ENCODE measurements at regions not wholly inside any gene's neighbourhood (a gene's known extent, or its start where the extent isn't known, plus 50 kb on each side); places are given as distances from the start of the nearest gene placed in this dataset.

DNA sequence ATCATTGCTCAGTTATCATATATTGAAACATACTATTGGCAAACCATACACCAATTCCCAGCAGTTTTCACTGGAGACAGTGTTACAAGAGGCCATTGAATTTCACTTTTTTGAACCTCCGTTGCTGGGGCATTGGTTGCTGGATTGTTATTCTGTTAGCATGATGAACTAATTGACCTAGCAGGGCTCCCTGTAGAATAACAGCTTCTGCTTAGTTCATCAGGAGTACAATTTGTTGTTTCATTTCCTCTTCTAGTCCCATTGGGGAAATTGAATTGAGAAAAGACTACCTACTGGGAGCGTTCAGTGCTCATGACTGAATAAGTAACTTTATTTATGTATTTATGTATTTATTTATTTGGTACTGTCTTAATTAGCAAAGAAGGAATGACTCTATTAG is 151.6 kb downstream of the SLIT2 start:
- no peak for DNase-seq (ENCODE audit: low read depth)

DNA sequence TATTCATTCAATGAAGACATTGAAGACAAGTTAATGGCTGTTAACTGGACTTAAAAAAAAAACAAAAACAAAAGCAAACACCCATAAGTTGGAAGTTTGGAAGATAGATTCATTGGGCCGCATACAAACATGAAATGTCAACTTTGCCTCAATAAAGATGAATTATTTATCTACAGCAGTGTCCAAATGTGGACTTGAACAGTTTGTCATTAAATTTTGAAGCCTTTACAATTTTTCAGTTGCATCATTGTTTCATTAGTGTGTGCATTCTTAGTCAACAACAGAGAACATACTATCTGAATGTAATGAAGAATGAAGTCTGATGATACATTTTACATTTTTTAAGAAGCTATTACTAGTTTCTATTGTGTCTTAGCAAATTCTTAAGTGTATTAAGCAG is 152.1 kb downstream of the SLIT2 start:
- DNase-seq (ENCODE audit: low read depth): no peak

DNA sequence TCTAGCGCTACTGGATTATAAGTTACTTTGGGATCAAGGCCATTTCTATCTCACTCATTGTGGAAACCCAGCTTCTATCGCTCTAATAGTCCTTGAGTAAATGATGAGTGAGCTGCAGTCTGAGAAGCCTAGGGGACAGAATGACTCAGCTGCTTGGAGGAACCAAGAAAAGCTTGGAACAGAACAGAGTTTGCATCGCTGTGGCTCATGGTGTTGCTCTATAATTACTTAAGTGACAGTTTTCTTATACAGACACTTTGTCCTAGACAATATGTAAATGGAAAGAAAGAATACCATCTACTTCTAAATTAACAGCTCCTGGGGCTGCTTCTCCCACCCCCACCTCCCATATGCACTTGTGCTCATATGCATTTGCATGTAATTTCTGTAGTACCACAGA is 156.9 kb downstream of the SLIT2 start:
- DNase-seq (ENCODE audit: low read depth): peak; percentile 61

DNA sequence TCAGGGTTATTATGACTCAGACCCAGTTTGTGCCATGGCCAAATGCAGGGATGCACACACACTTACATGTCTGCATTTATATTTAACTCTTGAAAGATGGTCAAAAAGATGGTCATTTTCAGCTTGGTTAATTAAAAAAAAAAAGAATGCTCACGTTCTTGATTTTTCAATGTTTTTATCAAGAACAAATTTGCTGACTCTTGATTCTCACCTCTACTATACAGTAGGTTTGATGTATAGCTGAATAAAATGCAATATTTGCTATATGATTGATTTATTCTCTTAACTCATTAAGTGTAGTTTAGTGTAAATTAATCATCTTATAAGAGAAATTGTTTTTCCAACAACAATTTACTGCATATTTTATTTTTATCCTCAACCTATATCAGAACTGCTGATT is 160.4 kb downstream of the SLIT2 start:
- DNase-seq (ENCODE audit: low read depth): no peak

DNA sequence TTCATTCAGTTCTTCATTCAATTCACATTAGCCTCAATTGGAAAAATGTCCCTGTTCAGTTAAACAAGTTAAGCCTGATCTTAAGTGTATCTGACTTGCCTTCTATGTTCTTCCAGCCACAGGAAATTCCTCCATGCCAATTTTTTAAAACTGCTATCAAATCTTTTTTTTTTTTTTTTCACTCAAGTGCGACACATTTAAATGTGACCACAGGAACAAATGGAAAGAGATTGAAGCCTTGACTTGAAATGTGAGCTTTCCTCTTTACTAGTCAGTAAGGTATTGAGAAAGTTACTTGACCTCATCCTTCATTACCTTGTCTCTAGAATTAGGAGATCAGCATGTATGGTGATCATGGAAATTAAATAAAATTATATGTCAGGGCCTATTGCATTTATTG is 165.1 kb downstream of the SLIT2 start:
- DNase-seq (ENCODE audit: low read depth): no peak

DNA sequence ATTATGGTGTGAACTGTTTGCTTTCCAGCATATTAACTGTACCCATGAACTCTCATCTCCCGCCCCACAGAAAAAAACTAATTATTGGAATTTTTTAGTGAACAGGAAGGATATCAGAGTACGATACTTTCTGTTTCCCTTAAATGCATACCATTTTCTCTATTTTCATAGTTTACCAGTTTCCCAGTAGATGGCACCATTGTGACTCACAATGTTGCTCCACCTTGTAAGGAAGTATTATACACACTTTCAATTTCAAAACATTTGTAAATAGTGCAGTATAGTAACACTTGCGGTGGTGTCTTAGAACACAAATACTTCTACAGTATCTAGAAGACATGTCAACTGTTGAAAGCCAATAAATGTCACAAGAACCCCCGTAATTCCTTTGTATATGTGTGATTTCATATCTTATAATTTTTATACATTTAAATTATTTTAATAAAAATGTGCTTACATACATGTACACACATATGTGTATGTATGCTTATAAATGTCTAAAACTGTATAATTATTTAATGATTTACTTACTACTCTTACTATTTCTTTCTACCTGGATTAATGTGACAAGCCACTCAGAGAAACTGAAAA is 167.3 kb downstream of the SLIT2 start:
- DNase-seq (ENCODE audit: low read depth): peak; percentile 73

DNA sequence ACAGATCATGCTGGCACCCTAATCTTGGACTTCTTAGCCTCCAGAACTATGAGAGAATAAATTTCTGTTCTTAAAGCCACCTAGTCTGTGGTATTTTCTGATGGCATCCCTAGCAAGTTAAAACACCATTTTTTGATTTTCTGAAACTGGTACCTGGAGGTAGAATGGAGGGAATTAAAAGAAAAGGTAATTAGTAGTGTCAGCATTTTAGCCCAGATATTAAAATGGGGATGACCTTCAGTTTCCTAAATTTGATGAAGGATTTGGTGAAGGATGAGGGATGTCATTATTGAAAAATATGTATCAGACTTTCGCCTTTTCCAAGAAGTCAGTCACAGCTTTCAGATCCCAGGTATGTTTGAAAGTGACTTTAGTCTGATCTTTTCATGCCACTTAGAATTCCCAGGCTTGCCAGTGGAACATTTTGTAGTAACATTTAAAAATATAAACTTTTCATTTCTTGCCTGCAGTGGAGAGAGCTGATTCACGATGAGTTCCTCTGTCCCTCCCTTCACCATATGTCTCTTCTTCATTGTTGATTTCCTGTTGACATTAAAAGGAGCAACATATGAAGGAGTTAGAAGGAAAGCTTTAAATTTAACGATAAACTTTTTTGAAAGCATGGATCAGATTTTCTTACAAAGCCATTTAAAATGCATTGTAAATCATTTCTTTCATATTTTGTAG is 169.4 kb downstream of the SLIT2 start:
- no peak for DNase-seq (ENCODE audit: low read depth)

DNA sequence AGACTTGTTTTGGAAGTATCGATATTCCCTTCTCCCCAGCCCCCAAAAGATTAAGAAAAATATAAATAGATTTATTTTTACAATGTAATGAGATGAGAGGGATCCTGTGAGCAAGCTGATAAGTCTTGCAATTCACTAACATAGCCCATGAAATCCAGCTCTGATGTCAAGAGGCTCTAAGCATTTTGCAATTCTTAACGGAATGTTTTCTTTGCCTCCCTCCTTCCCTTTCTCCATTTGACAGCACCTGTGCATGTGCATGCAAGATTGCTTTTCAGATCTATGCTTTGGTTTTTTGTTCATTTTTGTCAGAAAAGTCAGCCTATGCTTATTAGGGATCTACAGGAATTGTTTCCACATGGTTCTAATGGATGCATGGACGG is 169.9 kb downstream of the SLIT2 start:
- no peak for DNase-seq (ENCODE audit: low read depth)

DNA sequence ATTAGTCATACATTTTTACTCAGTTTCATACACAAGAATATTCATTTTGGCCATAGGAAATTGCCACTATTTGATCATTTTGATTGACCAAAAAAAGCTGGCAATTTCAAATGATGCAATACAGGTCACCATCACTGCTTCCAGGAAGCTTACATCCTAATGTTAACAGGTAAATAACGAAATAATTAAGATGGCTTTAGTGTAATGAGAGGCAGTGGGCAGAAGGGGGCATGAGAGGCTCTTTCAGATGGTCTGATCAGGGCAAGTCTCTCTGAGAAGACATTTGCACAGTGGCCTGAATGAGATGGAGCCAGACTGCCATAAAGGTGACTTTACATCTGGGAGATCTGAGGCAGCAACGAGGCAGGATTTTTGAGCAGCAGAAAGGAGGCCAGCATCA is 170.7 kb downstream of the SLIT2 start:
- DNase-seq (ENCODE audit: low read depth): peak; percentile 41

DNA sequence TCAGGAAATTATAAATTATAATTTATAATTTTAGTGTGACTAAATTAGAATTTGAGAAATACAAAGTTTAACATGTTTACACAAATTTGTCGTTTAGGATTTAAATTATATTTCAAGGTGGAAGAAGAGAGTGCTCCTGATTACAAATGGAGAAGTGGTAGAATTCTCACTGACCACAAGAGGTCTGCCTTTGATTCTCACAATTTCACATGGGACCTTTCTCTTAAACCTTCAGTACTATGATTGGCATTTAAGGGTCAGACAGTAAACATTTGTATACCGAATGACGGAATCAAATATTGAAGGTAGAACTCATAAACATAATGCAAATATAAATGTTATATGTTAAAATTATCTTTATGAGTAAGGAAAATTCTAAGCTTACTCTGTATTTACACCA is 171.7 kb downstream of the SLIT2 start:
- DNase-seq (ENCODE audit: low read depth): no peak

DNA sequence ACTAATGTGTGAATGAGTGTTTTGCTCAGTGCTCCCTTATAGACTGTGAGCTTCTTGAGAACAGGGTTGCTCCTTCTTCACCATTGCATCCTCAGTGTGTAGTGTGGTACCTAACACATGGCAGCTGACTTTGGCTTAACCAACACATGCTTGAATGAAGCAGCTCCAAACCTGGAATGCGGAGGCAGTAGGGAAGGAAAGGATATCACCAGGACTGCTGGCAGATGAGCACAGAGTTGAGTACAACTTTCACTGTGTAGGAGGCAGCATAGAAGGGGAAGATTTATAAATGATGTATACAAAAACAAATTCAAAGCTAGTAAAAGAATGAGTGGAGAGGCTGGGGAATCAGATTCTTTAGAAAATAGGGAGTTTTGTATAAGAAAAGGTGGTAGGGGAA is 174.3 kb downstream of the SLIT2 start:
- no peak for DNase-seq (ENCODE audit: low read depth)

DNA sequence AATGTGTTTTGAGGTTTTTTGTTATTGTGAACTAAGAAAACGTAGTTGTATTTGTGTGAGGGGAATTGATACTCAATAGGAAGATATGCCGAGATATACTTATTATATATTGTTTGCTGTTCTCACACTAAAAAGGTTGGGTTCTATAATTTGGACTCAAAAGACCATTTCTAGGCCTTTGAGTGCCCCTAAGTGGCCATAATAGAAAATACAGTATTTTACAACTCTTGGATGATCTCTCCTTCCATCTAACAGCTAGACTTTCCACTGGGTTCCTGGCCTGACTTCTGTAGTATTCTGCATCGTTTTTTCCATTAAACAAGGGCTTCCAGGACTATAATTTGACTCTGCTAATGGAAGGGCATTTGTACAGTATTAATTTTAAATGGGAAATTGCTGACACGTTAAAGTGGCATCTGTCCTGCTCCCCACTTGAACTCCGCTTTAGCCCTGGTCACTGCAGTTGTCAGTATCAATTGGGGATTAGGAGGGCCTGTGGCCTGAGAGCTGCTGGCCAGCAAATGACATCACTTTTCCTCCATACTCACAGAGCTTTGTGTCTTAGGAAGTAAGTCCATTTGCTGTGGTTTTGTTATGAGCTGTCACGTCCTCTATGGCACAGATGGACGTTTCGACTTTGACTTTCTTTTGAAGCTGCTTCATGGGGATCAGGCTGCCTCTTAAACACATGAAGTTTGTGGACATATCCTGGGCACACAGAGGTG is 176.9 kb downstream of the SLIT2 start:
- DNase-seq (ENCODE audit: low read depth): no peak

DNA sequence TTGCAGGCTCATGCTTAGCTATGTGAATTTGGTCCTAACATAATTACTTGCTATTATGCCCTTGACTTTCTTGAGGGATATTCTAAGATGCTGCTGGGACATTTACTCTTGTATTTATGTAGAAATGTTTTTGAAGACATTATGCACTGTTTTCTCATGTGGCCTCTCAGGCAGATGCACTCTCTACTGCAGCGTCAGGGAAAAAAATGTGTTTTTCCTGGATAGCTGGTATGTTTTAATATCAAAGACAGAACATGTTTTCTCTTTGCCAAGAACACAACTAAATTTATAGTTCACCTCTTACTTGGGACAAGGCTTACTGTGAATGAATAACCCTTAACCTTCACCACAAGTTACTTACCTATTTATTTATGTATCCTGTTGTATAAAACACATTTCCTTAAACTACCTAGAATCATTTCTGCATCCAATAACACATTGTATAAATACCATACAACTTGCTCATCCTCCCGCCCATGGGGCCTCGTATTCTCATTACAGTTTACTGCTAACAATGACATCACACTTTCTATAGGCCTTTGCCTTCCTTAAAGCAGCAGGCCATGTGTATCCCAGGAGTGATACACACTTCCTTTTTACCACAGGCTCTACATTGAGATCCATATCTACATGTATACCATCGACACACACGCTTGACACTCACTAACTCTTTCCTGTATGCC is 178.7 kb downstream of the SLIT2 start:
- DNase-seq (ENCODE audit: low read depth): no peak

DNA sequence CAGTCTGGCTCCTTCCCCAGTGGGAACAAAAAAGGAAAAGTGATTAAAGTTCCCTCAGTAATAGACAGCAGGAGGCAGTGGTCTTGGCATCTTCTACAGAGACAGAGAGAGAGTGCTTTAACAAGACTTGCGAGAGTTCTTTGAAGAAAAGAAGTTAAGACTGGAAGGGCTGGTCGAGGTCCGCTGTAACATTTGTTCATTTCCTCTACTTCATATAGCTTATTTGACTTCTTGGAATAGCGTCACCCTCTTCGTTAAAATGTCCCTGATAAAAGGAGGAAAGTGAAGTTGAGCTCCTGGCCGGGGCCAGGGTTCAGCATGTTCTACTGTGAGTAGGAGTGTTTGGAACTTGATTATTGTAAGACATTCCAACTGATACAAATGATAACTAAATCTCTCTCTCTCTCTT is 179.8 kb downstream of the SLIT2 start:
- no peak for DNase-seq (ENCODE audit: low read depth)

DNA sequence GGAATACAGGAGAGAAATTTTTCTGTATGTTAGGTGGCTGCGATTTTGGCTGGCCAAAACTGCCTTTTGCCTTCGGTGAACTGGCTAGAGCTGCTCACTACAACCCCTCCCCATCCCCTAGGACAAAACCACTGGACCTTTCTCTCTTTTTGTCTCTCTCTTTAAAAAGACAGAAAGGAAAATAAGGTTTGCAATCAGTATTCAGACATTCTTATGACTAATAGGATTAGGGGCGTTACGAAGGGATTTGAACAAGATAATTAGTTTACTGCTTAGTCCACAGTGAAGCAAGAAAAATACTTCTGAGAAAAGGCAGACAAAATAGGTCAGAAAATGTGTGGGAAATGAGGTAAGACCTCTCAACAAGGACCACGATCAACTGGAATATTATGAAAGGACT is 180.4 kb downstream of the SLIT2 start:
- no peak for DNase-seq (ENCODE audit: low read depth)

DNA sequence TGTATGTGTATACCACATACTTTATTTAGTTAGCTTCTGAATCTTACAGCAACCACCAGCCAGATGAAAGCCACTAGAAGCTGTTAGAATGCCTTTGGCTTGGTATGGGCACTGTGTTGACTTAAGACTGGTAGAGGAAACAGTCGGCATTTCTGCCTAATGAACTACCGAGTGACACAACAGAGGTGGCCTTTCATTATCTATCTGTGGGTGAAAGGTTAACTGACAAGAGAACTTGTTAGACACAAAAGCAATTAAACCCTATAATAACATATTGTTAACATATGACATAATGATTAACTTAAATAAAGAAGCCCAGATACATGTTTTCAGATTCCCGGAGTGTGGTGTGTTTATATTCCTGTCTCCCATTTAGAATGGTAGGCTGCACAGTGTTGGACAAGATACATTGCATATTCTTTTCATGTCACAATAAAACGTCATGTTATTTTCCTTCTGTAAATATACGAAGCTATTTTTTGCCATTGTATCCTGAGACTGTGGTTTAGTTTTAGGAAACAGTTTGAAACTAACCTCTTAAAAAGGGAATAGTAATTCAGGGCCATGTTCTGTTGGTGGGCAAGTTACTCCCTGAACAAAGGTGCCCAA is 181.5 kb downstream of the SLIT2 start:
- no peak for DNase-seq (ENCODE audit: low read depth)

DNA sequence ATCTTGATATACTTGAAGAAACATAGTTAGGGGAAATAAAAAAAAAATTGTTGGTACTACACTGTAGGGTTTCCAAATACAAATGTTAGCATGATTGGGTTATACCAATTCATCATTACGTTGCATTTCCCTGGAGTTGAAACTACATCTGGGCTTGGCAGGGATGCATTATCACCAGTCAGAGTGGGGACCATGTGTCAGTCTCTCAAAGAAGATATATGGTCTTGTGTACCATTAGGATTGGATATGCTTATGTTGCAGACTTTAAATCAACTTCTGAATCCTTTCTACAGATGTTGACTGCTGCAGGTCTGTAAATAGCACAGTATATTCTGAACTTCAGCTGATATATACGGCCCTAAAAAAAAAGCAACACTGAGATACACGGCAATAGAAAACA is 188.5 kb downstream of the SLIT2 start:
- DNase-seq (ENCODE audit: low read depth): no peak

DNA sequence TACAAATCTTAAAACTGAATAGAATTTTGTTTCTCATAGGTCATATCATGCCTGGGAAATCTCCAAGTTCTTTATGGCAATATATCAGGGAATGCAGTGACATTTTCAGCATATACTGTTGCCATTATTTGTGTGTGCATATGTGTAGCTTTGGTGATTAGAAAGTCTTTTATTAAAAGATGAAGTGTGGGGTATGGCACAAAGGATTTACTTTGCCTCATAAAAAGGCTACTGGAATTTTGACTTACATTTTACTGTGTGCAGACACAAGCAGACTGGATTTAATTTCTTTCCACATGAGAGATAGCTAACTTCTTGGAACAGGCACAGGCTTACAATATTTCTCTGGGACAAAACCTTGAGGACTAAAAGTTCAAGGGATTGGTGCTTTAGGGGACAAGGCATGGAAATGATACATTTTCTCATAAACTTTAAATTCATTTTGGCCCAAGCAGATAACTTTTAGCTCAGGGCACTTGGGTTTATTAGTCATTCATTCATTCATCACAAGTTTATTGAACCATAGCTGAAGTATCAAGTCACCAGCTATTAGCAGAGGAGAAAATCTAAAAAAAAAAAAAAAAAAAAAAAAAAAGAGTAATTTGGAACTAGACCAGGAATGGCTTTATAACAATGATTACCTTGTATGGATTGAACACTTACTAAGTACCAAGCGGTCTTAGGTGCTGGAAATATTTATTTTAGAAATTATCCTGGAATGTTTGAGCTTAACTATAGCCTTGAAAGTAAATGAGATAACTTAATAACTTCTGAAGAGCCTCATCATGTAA is 191.5 kb downstream of the SLIT2 start:
- no peak for DNase-seq (ENCODE audit: low read depth)

DNA sequence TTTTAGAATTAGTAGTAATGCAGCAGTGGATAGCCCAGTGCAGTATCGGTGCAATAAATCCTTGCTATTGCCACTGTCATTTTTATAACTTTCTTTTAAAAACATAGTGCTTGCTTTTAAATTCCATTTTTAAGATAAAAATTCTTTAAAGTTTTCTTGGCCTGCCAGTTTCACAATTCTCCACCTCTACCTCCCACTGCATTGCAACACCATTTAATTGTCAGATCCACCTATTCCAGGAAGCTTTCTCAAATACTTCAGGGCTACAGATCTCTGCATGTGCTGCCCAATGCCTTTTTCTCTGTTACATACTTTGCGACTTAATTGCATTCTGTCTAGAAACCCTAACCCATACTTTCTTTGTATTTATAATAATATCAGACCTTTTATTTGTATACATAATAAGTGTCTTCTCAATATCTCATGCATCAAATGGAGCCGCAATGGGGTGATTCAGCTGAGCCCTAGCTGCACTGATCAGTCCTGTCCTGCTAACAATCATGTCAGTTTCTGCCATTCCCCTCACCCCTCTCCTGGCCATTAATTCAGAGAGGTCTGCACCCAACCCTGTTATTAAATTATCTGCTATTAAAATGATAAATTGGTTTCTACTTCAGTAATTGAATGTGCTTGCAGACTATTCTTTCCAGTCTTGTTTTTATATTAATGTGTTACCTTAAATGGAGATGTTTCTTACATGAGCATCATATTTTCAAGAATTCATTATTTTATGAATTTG is 193.1 kb downstream of the SLIT2 start:
- no peak for DNase-seq (ENCODE audit: low read depth)

DNA sequence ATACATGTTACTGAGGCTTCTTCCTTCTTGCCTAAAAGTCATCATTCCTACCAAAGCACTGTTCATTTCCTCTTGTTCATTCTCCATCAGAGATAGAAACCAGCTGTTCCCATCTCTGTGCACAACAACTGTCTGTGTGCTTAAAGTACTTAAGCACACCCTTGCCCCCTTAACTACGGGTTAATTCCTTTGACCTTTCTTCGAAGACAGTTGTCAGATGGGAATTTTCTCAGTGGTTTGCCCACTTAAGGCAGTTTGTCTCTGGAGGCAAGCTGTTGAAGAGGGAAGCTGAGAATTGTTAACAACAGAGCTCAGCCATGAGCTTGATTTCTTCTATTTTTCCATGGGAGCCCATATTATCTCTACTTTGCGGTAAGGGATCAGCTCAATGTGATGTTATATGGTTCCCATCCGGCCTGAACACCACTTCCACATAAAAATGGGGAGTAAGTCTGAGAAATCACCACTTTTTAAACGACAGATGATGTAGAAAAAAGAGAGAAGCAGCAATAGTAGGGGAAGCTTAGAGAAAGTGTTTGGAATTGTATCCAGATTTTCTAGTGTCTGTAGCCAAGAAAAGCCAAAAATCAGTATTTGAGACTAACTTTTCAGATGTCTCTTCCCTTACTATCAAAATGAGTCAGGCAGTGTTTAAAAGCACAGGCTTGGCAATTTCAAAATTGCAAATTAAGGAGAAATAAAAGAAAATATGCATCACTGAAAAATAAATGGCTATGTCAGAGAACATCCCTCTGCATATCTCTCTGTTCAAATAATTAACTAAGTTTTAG is 194.4 kb downstream of the SLIT2 start:
- DNase-seq (ENCODE audit: low read depth): peak; percentile 11
